Neutrophil (primary cell): ENCODE measurements at regions not wholly inside any gene's neighbourhood (a gene's known extent, or its start where the extent isn't known, plus 50 kb on each side); places are given as distances from the start of the nearest gene placed in this dataset.
A peak's percentile ranks its signal among the peaks of the same experiment; 100 is the strongest.
"Not testable (repeated sequence)": the region's sequence is repeated elsewhere in the genome, so short reads cannot be mapped to it uniquely, and the experiment has no call there.

Source experiments
- H3K27ac ChIP-seq: fragments of 200-600 bp; sonication (generic); 2 replicates; pipeline ENCODE4 v1.5.1; 2016; ENCODE audit warnings: mild to moderate bottlenecking, moderate library complexity
- H3K27me3 ChIP-seq: fragments of 200-600 bp; sonication (generic); 2 replicates; pipeline ENCODE4 v1.6.0; 2016; ENCODE audit warnings: mild to moderate bottlenecking
- H3K36me3 ChIP-seq: fragments of 200-600 bp; sonication (generic); 2 replicates; pipeline ENCODE4 v1.5.1; 2017
- H3K4me1 ChIP-seq, 2 experiments: fragments of 200-600 bp in 1 of 2; sonication (generic) in 1 of 2; 1 replicate in 1 of 2; 2 replicates in 1 of 2; pipeline versions ENCODE4 v1.5.1 to v1.6.1; 2013 to 2016; ENCODE audit warnings: low read depth in 1 of 2, low read length in 1 of 2, mild to moderate bottlenecking in 1 of 2, moderate library complexity in 1 of 2; ENCODE audit not compliant: control insufficient read depth in 1 of 2, insufficient read depth in 1 of 2
- H3K4me3 ChIP-seq, 2 experiments: fragments of 200-600 bp in 1 of 2; sonication (generic) in 1 of 2; 1 replicate in 1 of 2; 2 replicates in 1 of 2; pipeline ENCODE4 v1.5.1; 2013 to 2016; ENCODE audit warnings: low read depth in 1 of 2, low read length in 1 of 2, mild to moderate bottlenecking in 1 of 2, moderate library complexity in 1 of 2
- H3K9me3 ChIP-seq: fragments of 200-600 bp; sonication (generic); 2 replicates; pipeline ENCODE4 v1.5.1; 2016
- TF ChIP-seq, protein P1 (sequence below): fragments of 200-600 bp; sonication (generic); IDR thresholded peaks from 2 replicates; pipeline ENCODE4 v1.5.1; 2016; ENCODE audit warnings: antibody characterized with exemption

GRCh38 chr19:7400815-7401214, 52.1 kb downstream of the ARHGEF18 start:
- no peaks in the 10 kb centered on the region for H3K9me3 ChIP-seq
- TF ChIP-seq, protein P1, sequence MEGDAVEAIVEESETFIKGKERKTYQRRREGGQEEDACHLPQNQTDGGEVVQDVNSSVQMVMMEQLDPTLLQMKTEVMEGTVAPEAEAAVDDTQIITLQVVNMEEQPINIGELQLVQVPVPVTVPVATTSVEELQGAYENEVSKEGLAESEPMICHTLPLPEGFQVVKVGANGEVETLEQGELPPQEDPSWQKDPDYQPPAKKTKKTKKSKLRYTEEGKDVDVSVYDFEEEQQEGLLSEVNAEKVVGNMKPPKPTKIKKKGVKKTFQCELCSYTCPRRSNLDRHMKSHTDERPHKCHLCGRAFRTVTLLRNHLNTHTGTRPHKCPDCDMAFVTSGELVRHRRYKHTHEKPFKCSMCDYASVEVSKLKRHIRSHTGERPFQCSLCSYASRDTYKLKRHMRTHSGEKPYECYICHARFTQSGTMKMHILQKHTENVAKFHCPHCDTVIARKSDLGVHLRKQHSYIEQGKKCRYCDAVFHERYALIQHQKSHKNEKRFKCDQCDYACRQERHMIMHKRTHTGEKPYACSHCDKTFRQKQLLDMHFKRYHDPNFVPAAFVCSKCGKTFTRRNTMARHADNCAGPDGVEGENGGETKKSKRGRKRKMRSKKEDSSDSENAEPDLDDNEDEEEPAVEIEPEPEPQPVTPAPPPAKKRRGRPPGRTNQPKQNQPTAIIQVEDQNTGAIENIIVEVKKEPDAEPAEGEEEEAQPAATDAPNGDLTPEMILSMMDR = no peak
- no peak overlapping the region for H3K27ac ChIP-seq
- H3K27me3 ChIP-seq = no peaks in the 10 kb centered on the region
- H3K4me3 ChIP-seq = no peak overlapping the region
- H3K36me3 ChIP-seq = peaks cover 33% of the 10 kb centered on the region
- H3K4me1 ChIP-seq = peaks cover 20 to 24% of the 10 kb centered on the region in 2 experiments

DNA sequence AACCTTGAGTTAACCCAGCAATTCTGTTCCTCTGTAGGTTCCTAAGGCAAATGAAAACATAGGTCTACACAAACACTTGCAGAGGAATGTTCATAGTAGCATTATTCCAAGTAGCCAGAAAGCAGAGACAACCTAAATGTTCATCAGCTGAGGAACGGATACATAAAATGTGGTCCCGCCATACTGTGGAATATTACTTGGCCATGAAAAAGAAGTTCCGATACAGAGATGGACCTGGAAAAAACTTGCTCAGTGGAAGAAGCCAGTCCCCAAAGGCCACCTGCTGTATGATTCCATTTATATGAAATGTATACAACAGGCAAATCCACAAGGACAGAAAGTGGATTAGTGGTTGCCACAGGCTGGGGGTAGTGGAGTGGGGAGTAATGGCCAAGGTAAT, 53.0 kb downstream of the ARHGEF18 start:
- H3K36me3 ChIP-seq = peaks cover 36% of the 10 kb centered on the region
- H3K9me3 ChIP-seq = no peaks in the 10 kb centered on the region
- no peak overlapping the region for H3K4me3 ChIP-seq
- H3K4me1 ChIP-seq = peaks cover 15 to 18% of the 10 kb centered on the region in 2 experiments
- no peak overlapping the region for H3K27ac ChIP-seq
- H3K27me3 ChIP-seq = no peaks in the 10 kb centered on the region
- TF ChIP-seq, protein P1 = no peak

- H3K4me1 ChIP-seq, H3K27me3 ChIP-seq, H3K9me3 ChIP-seq, H3K27ac ChIP-seq, H3K4me3 ChIP-seq: not testable (repeated sequence)
- peaks cover 36% of the 10 kb centered on the region for H3K36me3 ChIP-seq
Observed at GRCh38 chr19:7405482-7405881, 56.7 kb downstream of the ARHGEF18 start.

DNA sequence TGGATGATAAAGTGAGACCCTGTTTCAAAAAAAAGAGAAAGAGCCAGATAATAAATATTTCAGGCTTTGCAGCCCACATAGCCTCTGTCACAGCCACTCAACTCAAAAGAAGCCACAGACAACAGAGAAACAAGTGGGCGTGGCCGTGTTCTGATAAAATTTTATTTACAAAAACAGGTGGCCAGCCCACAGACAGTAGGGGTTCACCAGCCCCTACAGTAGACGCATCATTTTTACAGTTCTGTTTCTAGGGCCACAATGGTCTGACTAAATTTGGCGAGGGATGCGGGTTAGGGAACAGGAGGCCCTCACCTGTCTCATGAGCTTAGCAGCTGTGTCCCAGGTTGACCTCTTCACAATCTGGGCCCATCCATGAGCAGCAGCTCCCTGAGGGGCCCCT, 59.5 kb downstream of the ARHGEF18 start:
- no peak overlapping the region for H3K4me3 ChIP-seq
- peaks cover 0 to 6% of the 10 kb centered on the region in 2 experiments for H3K4me1 ChIP-seq
- TF ChIP-seq, protein P1 = no peak
- no peaks in the 10 kb centered on the region for H3K27me3 ChIP-seq
- H3K9me3 ChIP-seq = no peaks in the 10 kb centered on the region
- peak overlapping the region; percentile 7 for H3K27ac ChIP-seq
- peaks cover 17% of the 10 kb centered on the region for H3K36me3 ChIP-seq

DNA sequence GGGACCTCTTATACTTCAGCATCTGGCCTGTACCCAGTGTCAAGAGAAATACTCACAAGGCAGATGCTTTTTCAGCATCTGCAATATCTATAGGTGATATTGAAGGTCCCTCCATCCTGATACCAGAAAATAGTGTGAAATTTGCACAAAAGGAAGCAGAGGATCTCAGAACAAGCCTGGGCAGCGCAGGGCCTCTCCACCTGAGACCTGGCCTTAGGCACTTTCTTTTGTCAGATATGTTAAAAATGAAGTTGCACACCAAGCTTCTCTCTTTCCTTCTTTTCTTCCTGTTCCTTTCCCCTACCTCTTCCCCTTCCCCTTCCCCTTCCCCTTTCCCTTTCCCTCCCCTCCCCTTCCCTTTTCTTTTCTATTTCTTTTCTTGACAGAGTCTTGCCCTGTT, 62.2 kb downstream of the ARHGEF18 start:
- no peaks in the 10 kb centered on the region for H3K27me3 ChIP-seq
- peaks cover 0 to 6% of the 10 kb centered on the region in 2 experiments for H3K4me1 ChIP-seq
- no peak overlapping the region for H3K4me3 ChIP-seq
- no peaks in the 10 kb centered on the region for H3K9me3 ChIP-seq
- TF ChIP-seq, protein P1 = no peak
- peaks cover 6% of the 10 kb centered on the region for H3K36me3 ChIP-seq
- H3K27ac ChIP-seq = peak overlapping the region; percentile 27

- TF ChIP-seq, protein P1 = no peak
- H3K36me3 ChIP-seq = peaks cover 13% of the 10 kb centered on the region
Observed at GRCh38 chr19:7413629-7414028, 64.9 kb downstream of the ARHGEF18 start.

More at GRCh38 chr19:7413629-7414028, 64.9 kb downstream of the ARHGEF18 start:
- peaks cover 0 to 6% of the 10 kb centered on the region in 2 experiments for H3K4me1 ChIP-seq
- no peak overlapping the region for H3K27ac ChIP-seq
- H3K27me3 ChIP-seq = no peaks in the 10 kb centered on the region
- H3K9me3 ChIP-seq = no peaks in the 10 kb centered on the region
- H3K4me3 ChIP-seq = no peak overlapping the region
